ENCODE measurements at regions not wholly inside any gene's neighbourhood (a gene's known extent, or its start where the extent isn't known, plus 50 kb on each side); places are given as distances from the start of the nearest gene placed in this dataset.
"Not testable (repeated sequence)": the region's sequence is repeated elsewhere in the genome, so short reads cannot be mapped to it uniquely, and the experiment has no call there.

DNA sequence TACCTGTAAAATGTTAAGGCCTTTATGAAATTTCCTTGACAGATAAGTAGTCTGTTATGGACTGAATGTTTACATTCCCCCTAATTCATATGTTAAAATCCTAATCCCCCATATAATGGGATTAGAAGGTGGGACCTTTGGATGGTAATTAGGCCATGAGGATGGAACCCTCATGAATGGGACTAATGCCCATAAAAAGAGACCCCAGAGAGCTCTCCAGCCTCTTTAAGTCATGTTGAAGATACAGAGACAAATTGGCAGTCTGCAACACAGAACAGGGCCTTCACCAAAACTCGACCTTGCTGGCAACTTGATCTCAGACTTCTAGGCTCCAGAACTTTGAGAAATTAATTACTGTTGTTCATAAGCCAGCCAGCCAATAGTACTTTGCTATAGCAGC, 1344.5 kb upstream of the PCDH7 start:
- Mint-ChIP-seq H3K4me1 (peaks cover 7% of the 10 kb centered on the region), H3K27ac (ENCODE audit: unreplicated experiment) (no peak overlapping the region), H3K9me3 (no peaks in the 10 kb centered on the region), H3K27me3 (ENCODE audit: low read depth) (no peaks in the 10 kb centered on the region), H3K4me3 (no peak overlapping the region), H3K36me3 (ENCODE audit: low read depth) (no peaks in the 10 kb centered on the region)
- no peak for TF ChIP-seq CTCF (conservative IDR thresholded peaks at IDR 0.05)
- DNase-seq (ENCODE audit: low read depth, low spot score): no peak

DNA sequence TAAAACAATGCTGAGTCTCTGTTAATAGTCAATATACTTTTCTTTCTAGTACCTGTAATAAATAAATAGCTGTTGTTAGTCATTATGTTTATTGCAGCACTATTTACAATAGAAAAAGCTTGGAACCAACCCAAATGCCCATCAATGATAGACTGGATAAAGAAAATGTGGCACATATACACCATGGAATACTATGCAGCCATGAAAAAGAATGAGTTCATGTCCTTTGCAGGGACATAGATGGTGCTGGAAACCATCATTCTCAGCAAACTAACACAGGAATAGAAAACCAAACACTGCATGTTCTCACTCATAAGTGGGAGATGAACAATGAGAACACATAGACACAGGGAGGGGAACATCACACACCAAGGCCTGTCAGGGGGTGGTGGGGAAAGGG, 1341.9 kb upstream of the PCDH7 start:
- H3K27ac Mint-ChIP-seq (ENCODE audit: unreplicated experiment); H3K36me3 Mint-ChIP-seq (ENCODE audit: low read depth); H3K4me1 Mint-ChIP-seq; H3K4me3 Mint-ChIP-seq; H3K27me3 Mint-ChIP-seq (ENCODE audit: low read depth); DNase-seq (ENCODE audit: low read depth, low spot score); H3K9me3 Mint-ChIP-seq: not testable (repeated sequence)

DNA sequence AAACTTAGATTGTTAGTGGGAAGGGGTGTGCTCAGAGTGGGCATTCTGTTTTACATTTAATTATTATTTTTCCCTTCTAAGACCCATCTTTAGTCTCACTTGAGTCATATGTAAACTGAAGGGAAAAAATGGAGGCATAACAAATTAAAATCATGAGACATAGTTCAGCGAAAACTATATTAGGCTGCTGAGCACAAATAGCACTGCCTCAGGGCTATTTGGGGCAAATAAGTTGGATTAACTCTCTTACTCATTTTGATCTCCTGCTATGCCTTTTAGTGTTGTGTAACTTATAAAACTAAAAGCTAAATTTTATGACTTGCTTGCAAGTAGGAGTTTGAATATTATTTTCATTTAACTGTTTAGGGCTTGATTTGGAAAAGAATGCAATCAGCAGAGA, 1329.2 kb upstream of the PCDH7 start:
- Mint-ChIP-seq H3K27me3 (ENCODE audit: low read depth) (no peaks in the 10 kb centered on the region), H3K36me3 (ENCODE audit: low read depth) (peaks cover 3% of the 10 kb centered on the region), H3K4me3 (no peak overlapping the region), H3K27ac (ENCODE audit: unreplicated experiment) (no peak overlapping the region), H3K9me3 (peaks cover 16% of the 10 kb centered on the region), H3K4me1 (no peaks in the 10 kb centered on the region)
- TF ChIP-seq CTCF (conservative IDR thresholded peaks at IDR 0.05): no peak
- no peak for DNase-seq (ENCODE audit: low read depth, low spot score)

DNA sequence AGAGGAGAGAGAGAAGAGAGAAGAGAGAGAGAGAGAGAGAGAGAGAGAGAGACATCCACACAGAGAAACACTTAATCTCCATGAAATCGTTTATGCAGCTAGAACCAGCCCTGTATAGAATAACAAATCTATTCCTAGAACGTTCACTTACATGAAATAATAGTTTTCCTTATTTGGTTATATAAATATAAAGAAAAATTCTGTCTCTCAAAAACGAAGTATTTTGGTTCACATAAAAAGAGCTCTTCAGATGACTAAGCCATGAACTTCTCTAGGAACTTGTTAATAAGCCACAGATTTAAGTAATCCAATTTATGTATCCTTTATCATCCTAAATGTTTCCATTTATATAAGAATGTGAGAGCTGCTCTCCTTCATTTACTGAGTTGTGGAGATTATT, 1315.1 kb upstream of the PCDH7 start:
- no peak for DNase-seq (ENCODE audit: low read depth, low spot score)
- Mint-ChIP-seq H3K27me3 (ENCODE audit: low read depth) (no peaks in the 10 kb centered on the region), H3K4me1 (no peaks in the 10 kb centered on the region), H3K27ac (ENCODE audit: unreplicated experiment) (no peak overlapping the region), H3K4me3 (no peak overlapping the region), H3K9me3 (peaks cover 3% of the 10 kb centered on the region), H3K36me3 (ENCODE audit: low read depth) (no peaks in the 10 kb centered on the region)
- TF ChIP-seq CTCF (conservative IDR thresholded peaks at IDR 0.05): no peak

GRCh38 chr4:29415771-29416170, 1304.4 kb upstream of the PCDH7 start:
- H3K9me3 Mint-ChIP-seq: no peaks in the 10 kb centered on the region
- H3K27ac Mint-ChIP-seq (ENCODE audit: unreplicated experiment): no peak overlapping the region
- H3K27me3 Mint-ChIP-seq (ENCODE audit: low read depth): no peaks in the 10 kb centered on the region
- H3K4me1 Mint-ChIP-seq: no peaks in the 10 kb centered on the region
- no peak for DNase-seq (ENCODE audit: low read depth, low spot score)
- no peak overlapping the region for H3K4me3 Mint-ChIP-seq
- no peaks in the 10 kb centered on the region for H3K36me3 Mint-ChIP-seq (ENCODE audit: low read depth)
- TF ChIP-seq CTCF (conservative IDR thresholded peaks at IDR 0.05): no peak

GRCh38 chr4:29423836-29424721, 1296.1 kb upstream of the PCDH7 start:
- H3K4me3 Mint-ChIP-seq: no peak overlapping the region
- no peak for DNase-seq (ENCODE audit: low read depth, low spot score)
- H3K9me3 Mint-ChIP-seq: no peaks in the 10 kb centered on the region
- no peak overlapping the region for H3K27ac Mint-ChIP-seq (ENCODE audit: unreplicated experiment)
- no peaks in the 10 kb centered on the region for H3K36me3 Mint-ChIP-seq (ENCODE audit: low read depth)
- H3K4me1 Mint-ChIP-seq: no peaks in the 10 kb centered on the region
- no peak for TF ChIP-seq CTCF (conservative IDR thresholded peaks at IDR 0.05)
- H3K27me3 Mint-ChIP-seq (ENCODE audit: low read depth): no peaks in the 10 kb centered on the region

Data from neural crest cell (in vitro differentiated cells).